Uterus (tissue), 2 donors: ENCODE measurements at regions not wholly inside any gene's neighbourhood (a gene's known extent, or its start where the extent isn't known, plus 50 kb on each side); places are given as distances from the start of the nearest gene placed in this dataset.

ENCODE experiments used
- CTCF ChIP-seq, 4 experiments: fragments of 200-600 bp in 2 of 4; fragments of 450-650 bp in 2 of 4; sonication (generic) in 2 of 4; IDR thresholded peaks; one replicate each; pipeline ENCODE4 v1.5.1; 2016 to 2019; ENCODE audit warnings: antibody characterized with exemption in 4 of 4, mild to moderate bottlenecking in 2 of 4, moderate library complexity in 1 of 4
- POLR2A ChIP-seq, 2 donors: fragments of 450-650 bp; IDR thresholded peaks; one replicate each; pipeline ENCODE4 v1.6.1; 2016; ENCODE audit warnings: antibody characterized with exemption in 2 of 2, mild to moderate bottlenecking in 1 of 2, moderate library complexity in 1 of 2

GRCh38 chr3:20945892-20946291 is 759.9 kb upstream of the SGO1 start:
- TF ChIP-seq CTCF (IDR thresholded peaks at IDR 0.05) = no peak
- no peak for TF ChIP-seq POLR2A (IDR thresholded peaks at IDR 0.05)
